Astrocyte (in vitro differentiated cells and primary cell): ENCODE measurements at regions not wholly inside any gene's neighbourhood (a gene's known extent, or its start where the extent isn't known, plus 50 kb on each side); places are given as distances from the start of the nearest gene placed in this dataset.

Experiments
- CTCF ChIP-seq: IDR thresholded peaks from 2 replicates; pipeline ENCODE4 v1.5.1; 2011; ENCODE audit warnings: low read depth, mild to moderate bottlenecking, inconsistent platforms, low read length, moderate library complexity; ENCODE audit not compliant: insufficient read depth
- EZH2 ChIP-seq: IDR thresholded peaks from 2 replicates; pipeline ENCODE4 v1.6.1; 2012; ENCODE audit warnings: mild to moderate bottlenecking, low read length, inconsistent platforms; ENCODE audit not compliant: insufficient read depth

- TF ChIP-seq EZH2 (no peak), CTCF (no peak)
Measured at GRCh38 chr16:13852827-13853226, 67.1 kb upstream of the ERCC4 start.
